ENCODE measurements at regions not wholly inside any gene's neighbourhood (a gene's known extent, or its start where the extent isn't known, plus 50 kb on each side); places are given as distances from the start of the nearest gene placed in this dataset.

DNA sequence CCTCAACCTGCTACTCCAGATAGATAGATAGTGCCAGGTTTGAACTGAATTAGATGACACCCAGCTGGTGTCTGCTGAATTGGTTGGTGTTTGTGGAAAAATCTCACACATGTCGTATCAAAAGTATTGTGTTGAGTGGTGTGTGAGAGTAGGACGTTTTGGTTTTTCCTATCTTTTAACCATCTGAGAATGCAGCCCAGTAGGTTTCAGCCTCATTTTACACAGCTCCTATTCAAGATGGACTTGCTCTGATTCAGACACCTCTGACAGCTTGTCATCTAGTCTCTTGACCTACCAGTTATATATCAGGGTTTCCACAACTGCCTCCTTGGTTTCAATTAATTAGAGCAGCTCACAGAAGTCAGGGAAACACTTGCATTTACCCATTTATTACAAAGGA, 254.4 kb downstream of the KTN1 start:
- TF ChIP-seq POLR2A (IDR thresholded peaks at IDR 0.05) = no peak
- TF ChIP-seq, protein P1, sequence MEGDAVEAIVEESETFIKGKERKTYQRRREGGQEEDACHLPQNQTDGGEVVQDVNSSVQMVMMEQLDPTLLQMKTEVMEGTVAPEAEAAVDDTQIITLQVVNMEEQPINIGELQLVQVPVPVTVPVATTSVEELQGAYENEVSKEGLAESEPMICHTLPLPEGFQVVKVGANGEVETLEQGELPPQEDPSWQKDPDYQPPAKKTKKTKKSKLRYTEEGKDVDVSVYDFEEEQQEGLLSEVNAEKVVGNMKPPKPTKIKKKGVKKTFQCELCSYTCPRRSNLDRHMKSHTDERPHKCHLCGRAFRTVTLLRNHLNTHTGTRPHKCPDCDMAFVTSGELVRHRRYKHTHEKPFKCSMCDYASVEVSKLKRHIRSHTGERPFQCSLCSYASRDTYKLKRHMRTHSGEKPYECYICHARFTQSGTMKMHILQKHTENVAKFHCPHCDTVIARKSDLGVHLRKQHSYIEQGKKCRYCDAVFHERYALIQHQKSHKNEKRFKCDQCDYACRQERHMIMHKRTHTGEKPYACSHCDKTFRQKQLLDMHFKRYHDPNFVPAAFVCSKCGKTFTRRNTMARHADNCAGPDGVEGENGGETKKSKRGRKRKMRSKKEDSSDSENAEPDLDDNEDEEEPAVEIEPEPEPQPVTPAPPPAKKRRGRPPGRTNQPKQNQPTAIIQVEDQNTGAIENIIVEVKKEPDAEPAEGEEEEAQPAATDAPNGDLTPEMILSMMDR (IDR thresholded peaks at IDR 0.05) = no peak

Measured in ovary (tissue), 3 donors.